Endothelial cell of umbilical vein (primary cell): ENCODE measurements at regions not wholly inside any gene's neighbourhood (a gene's known extent, or its start where the extent isn't known, plus 50 kb on each side); places are given as distances from the start of the nearest gene placed in this dataset.

Experiments used
- BruUV-seq: library from RNA; stranded (reverse); fragments of 400-500 nt; replicated peaks from 2 replicates; lab custom pipeline; 2021; lab: Mats Ljungman, UMichigan
- CTCF ChIA-PET: fragments of 300-600, 350-600 bp; sonication (Branson Sonifier 250); formaldehyde crosslinking; loops from one replicate; lab custom pipeline; 2021; ENCODE audit warnings: antibody characterized with exemption, inconsistent platforms; lab: Charles Lee
- POLR2A ChIA-PET: fragments of 300-600, 350-600 bp; sonication (Branson Sonifier 250); formaldehyde crosslinking; loops from one replicate; lab custom pipeline; 2021; ENCODE audit warnings: antibody characterized with exemption, inconsistent platforms; lab: Charles Lee
- DNase-seq: peaks from one replicate; pipeline ENCODE4 v3.0.0-alpha.2; 2011; ENCODE audit warnings: low read depth, low spot score
- FAIRE-seq: peaks from 2 replicates; lab custom pipeline; 2011; peaks lifted over from hg19 to GRCh38; lab: Jason Lieb, UNC
- H2AFZ ChIP-seq: 2 replicates; pipeline ENCODE4 v1.6.0; 2012; ENCODE audit warnings: low read depth, low read length, control low read depth, inconsistent platforms
- H3K27ac ChIP-seq: 2 replicates; pipeline ENCODE4 v1.5.1; 2011; ENCODE audit warnings: low read depth, mild to moderate bottlenecking, control low read depth, low read length, moderate library complexity; ENCODE audit not compliant: insufficient read depth
- H3K27me3 ChIP-seq, 2 experiments: 2 replicates each; pipeline versions ENCODE4 v1.6.0 to v1.6.1; 2011; ENCODE audit warnings: low read length in 2 of 2, mixed read lengths in 1 of 2; ENCODE audit not compliant: control insufficient read depth in 2 of 2, insufficient read depth in 2 of 2
- H3K36me3 ChIP-seq, 2 experiments: 2 replicates in 1 of 2; 3 replicates in 1 of 2; pipeline ENCODE4 v1.5.1; 2011; ENCODE audit warnings: low read length in 2 of 2, mild to moderate bottlenecking in 1 of 2, moderate library complexity in 1 of 2; ENCODE audit not compliant: control insufficient read depth in 2 of 2, insufficient read depth in 2 of 2; ENCODE audit errors: extremely low read depth in 1 of 2
- H3K4me1 ChIP-seq: 3 replicates; pipeline ENCODE4 v1.5.1; 2011; ENCODE audit warnings: mild to moderate bottlenecking, low read length; ENCODE audit not compliant: control insufficient read depth, insufficient read depth; ENCODE audit errors: extremely low read depth
- H3K4me2 ChIP-seq: 2 replicates; pipeline ENCODE4 v1.6.1; 2011; ENCODE audit warnings: low read length, control low read depth, mixed read lengths; ENCODE audit not compliant: insufficient read depth
- H3K4me3 ChIP-seq, 3 experiments: fragments of 200-600 bp in 1 of 3; sonication (generic), shearing (Covaris generic) in 1 of 3; replicated peaks in 1 of 3; 2 replicates each; pipeline ENCODE4 v1.5.1; 2011 to 2016; ENCODE audit warnings: control low read depth in 3 of 3, low read length in 3 of 3, mild to moderate bottlenecking in 2 of 3, inconsistent platforms in 1 of 3, low read depth in 1 of 3, moderate library complexity in 1 of 3; ENCODE audit not compliant: insufficient read depth in 1 of 3
- H3K79me2 ChIP-seq: 2 replicates; pipeline ENCODE4 v1.6.0; 2012; ENCODE audit warnings: low read length, inconsistent platforms; ENCODE audit not compliant: control insufficient read depth, insufficient read depth
- H3K9ac ChIP-seq: replicated peaks from 2 replicates; pipeline ENCODE3; 2011; ENCODE audit warnings: low read length, control low read depth; ENCODE audit not compliant: insufficient read depth; ENCODE audit errors: extremely low read depth
- H3K9me1 ChIP-seq: replicated peaks from 3 replicates; pipeline ENCODE4 v1.6.0; 2011; ENCODE audit warnings: mild to moderate bottlenecking, low read length; ENCODE audit not compliant: control insufficient read depth, insufficient read depth; ENCODE audit errors: extremely low read depth
- H3K9me3 ChIP-seq: replicated peaks from 2 replicates; pipeline ENCODE4 v1.5.1; 2012; ENCODE audit warnings: low read length, inconsistent platforms; ENCODE audit not compliant: control insufficient read depth, insufficient read depth
- H4K20me1 ChIP-seq: replicated peaks from 2 replicates; pipeline ENCODE3; 2011; ENCODE audit warnings: mild to moderate bottlenecking, low read length; ENCODE audit not compliant: control insufficient read depth, insufficient read depth; ENCODE audit errors: extremely low read depth
- CTCF ChIP-seq, 2 donors: IDR thresholded peaks; 1 replicate in 1 of 2; 2 replicates in 1 of 2; pipeline ENCODE4 v1.5.1; 2011; ENCODE audit warnings: low read length in 2 of 2, mild to moderate bottlenecking in 2 of 2, moderate library complexity in 2 of 2, control low read depth in 1 of 2, inconsistent platforms in 1 of 2, low read depth in 1 of 2; ENCODE audit not compliant: insufficient read depth in 1 of 2; ENCODE audit errors: extremely low read depth in 1 of 2
- EZH2 ChIP-seq: IDR thresholded peaks from 2 replicates; pipeline ENCODE4 v1.6.1; 2012; ENCODE audit warnings: borderline replicate concordance, low read depth, mild to moderate bottlenecking, moderate library complexity, low read length, inconsistent platforms; ENCODE audit not compliant: severe bottlenecking
- FOS ChIP-seq: IDR thresholded peaks from 2 replicates; pipeline ENCODE4 v1.6.1; 2011; ENCODE audit warnings: mild to moderate bottlenecking, low read length, moderate library complexity, borderline replicate concordance; ENCODE audit not compliant: insufficient read depth
- GATA2 ChIP-seq: IDR thresholded peaks from 2 replicates; pipeline ENCODE4 v1.7.0; 2011; ENCODE audit warnings: low read depth, mild to moderate bottlenecking, moderate library complexity, mixed read lengths, low read length; ENCODE audit not compliant: insufficient read length, insufficient read depth
- JUN ChIP-seq: IDR thresholded peaks from 2 replicates; pipeline ENCODE4 v1.6.1; 2011; ENCODE audit warnings: borderline replicate concordance, low read depth; ENCODE audit not compliant: insufficient read length, insufficient read depth
- MAX ChIP-seq: IDR thresholded peaks from 2 replicates; pipeline ENCODE4 v1.6.1; 2011; ENCODE audit not compliant: insufficient read depth, insufficient read length
- MYC ChIP-seq: IDR thresholded peaks from one replicate; pipeline ENCODE4 v1.6.1; 2011; ENCODE audit warnings: mild to moderate bottlenecking, low read depth, low read length
- POLR2A ChIP-seq: IDR thresholded peaks from 2 replicates; pipeline ENCODE4 v1.6.1; 2012; ENCODE audit warnings: low read depth, mild to moderate bottlenecking, control low read depth, low read length
- POLR2AphosphoS5 ChIP-seq: IDR thresholded peaks from 2 replicates; pipeline ENCODE4 v1.6.1; 2012; ENCODE audit warnings: low read depth, mild to moderate bottlenecking, control low read depth, low read length, moderate library complexity; ENCODE audit not compliant: insufficient read depth
- dilution Hi-C: fragments of 300-500 bp; cut with MboI; formaldehyde crosslinking; loops from one replicate; pipeline ENCODE4 v1.15.0; 2019; ENCODE audit warnings: low sequenced_read_pairs; ENCODE audit not compliant: extremely low pct_ligation_motif_present
- intact Hi-C: fragments of 100-400 bp; cut with micrococcal nuclease; formaldehyde crosslinking; loops from one replicate; pipeline ENCODE4 v1.10.0; 2022

GRCh38 chr5:10130881-10131280 is 118.8 kb downstream of the ATPSCKMT start:
- dilution Hi-C loops (no loop called here), intact Hi-C loops (no loop called here)
- H3K4me1 ChIP-seq: no peaks in the 10 kb centered on the region
- ChIA-PET POLR2A (no interaction called here), CTCF (no interaction called here)
- H3K4me2 ChIP-seq: no peak overlapping the region
- no peak for FAIRE-seq
- H3K4me3 ChIP-seq: no peak overlapping the region
- no peaks in the 10 kb centered on the region for H3K9me1 ChIP-seq
- H3K79me2 ChIP-seq: no peaks in the 10 kb centered on the region
- no peaks in the 10 kb centered on the region for H3K36me3 ChIP-seq
- BruUV-seq: no TSS peak
- no peaks in the 10 kb centered on the region for H4K20me1 ChIP-seq
- TF ChIP-seq EZH2 (no peak), POLR2A (no peak), POLR2AphosphoS5 (no peak), MYC (no peak), GATA2 (no peak), CTCF (IDR thresholded peaks at IDR 0.05; ENCODE audit: extremely low read depth in 1 of 2, insufficient read depth in 1 of 2, low read depth in 1 of 2, low read length in 2 of 2) (no peak), FOS (no peak), MAX (no peak), JUN (no peak)
- DNase-seq: no peak
- no peaks in the 10 kb centered on the region for H3K9me3 ChIP-seq
- no peak overlapping the region for H3K27ac ChIP-seq
- no peaks in the 10 kb centered on the region for H3K27me3 ChIP-seq
- H2AFZ ChIP-seq: no peak overlapping the region
- H3K9ac ChIP-seq: no peak overlapping the region
